Left lobe of liver (tissue), 2 donors: ENCODE measurements at regions not wholly inside any gene's neighbourhood (a gene's known extent, or its start where the extent isn't known, plus 50 kb on each side); places are given as distances from the start of the nearest gene placed in this dataset.
"Not testable (repeated sequence)": the region's sequence is repeated elsewhere in the genome, so short reads cannot be mapped to it uniquely, and the experiment has no call there.

Source experiments
- ATAC-seq: fragments of 200-7000 bp; cut with Tn5 transposase; one replicate; pipeline ENCODE4 v1.9.1; 2020; ENCODE audit warnings: mild to moderate bottlenecking, moderate library complexity
- DNase-seq: peaks from one replicate; pipeline ENCODE4 v3.0.0-alpha.2; 2020; ENCODE audit warnings: low spot score
- donor health status: DM: no; HTN: no; CAD: no; lungs with moderate emphysema.
- donor health status: DM: no; HTN: yes; CAD: no.

DNA sequence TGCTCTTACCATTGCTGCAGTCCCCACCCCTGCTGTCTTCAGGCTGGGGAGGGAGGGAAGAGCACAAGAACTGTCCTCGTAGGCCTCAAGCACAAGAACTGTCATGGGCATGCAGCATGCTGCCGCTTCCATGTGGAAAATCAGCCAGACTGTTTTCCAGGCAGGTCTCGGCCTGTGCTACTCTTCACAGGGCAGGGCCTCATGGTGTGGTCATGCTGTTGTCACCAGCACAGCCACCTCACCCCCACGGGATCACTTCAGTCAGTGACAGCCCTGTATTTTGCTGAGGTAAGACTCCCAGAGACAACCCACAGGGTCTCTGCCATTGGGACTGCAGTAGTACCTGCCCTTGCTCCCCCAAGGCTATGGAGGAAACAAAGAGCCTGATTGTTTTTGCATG, 205.3 kb downstream of the NAP1L3 start:
- DNase-seq = no peak
- ATAC-seq = no peak

DNA sequence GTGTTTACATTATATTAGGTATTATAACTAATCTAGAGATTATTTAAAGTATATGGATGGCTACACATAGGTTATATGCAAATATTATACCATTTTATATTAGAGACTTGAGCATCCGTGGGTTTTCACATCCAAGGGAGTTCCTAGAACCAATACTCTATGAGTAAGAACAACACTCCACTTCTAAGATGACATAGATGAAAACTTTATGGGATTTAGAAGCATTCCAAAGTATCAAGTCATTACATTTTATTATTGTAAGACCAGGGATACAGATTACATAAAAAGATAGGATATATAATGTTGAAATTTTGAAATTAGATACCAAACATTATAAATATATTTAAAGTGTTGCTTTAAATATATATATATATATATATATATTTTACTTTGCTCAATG, 207.0 kb downstream of the NAP1L3 start:
- ATAC-seq (no peak), DNase-seq (no peak)

DNA sequence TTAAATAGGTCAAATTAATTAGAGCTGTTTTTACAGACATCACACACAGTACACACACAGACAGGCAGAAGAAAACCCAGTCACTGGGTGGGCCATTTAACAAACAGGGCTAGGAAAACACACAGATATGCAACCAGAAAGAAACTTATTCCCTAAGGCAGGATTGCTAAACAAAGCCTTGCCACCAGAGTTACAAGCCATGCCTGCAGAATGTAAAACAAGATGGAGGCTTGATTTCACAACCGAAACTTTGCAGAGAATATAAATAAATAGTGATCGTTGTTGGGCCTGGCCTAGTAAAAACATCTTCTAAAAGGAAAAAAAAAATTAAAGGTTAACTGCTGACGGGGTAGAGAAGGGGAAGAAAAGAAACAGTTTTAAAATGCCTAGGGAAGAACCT, 212.3 kb downstream of the NAP1L3 start:
- DNase-seq (no peak), ATAC-seq (no peak)

DNA sequence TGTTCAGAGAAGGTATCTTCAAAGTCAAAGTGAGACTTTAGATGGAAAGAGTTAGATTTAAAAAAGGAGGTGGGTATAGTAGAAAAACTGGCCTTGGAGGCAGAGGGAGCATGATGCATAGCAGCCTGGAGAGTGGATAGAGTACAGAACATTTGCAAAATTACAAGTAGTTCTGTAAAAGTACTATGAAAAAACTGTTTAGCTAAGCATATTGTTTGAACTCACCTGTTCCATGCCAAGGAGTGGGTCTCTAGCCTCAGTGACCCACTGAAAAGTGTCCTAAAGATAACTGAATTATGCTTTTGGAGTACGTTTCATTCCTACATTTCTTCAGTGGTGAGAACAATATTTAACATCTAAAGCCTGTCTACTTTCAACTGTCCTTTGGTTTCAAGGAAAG, 218.9 kb downstream of the NAP1L3 start:
- no peak for ATAC-seq

DNA sequence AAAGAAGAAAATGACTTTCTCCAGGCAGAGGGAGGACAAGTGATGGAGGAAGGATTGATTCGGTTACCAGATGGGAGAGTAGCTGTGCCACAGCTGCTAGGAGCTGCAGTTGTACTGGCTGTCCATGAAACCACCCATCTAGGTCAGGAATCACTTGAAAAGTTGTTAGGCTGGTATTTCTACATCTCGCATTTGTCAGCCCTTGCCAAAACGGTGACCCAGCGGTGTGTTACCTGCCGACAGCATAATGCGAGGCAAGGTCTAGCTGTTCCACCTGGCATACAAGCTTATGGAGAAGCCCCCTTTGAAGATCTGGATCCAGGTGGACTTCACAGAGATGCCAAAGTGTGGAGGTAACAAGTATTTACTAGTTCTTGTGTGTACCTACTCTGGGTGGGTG, 238.7 kb downstream of the NAP1L3 start:
- not testable (repeated sequence) for DNase-seq, ATAC-seq

More for the DNA sequence above, 218.9 kb downstream of the NAP1L3 start:
- DNase-seq = no peak

DNA sequence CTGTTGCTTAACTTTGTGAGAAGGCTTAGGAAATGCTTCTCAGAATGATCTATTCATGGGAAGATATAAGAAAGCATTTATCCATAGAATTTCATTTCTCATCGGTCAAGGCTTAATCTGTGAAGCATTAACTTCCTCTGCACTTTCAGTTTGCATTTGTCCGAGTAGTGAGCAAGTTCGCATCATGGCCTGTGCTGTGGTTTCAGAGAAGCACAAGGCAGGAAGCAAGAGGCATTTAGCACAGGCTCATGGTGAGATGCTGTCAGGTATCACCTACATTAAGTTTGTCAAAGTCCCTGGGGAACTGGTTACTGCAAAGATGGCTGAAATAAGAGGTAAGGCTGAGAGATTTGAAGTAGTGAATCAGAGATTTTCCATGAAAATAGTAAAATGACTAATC, 244.9 kb downstream of the NAP1L3 start:
- ATAC-seq (no peak), DNase-seq (no peak)

DNA sequence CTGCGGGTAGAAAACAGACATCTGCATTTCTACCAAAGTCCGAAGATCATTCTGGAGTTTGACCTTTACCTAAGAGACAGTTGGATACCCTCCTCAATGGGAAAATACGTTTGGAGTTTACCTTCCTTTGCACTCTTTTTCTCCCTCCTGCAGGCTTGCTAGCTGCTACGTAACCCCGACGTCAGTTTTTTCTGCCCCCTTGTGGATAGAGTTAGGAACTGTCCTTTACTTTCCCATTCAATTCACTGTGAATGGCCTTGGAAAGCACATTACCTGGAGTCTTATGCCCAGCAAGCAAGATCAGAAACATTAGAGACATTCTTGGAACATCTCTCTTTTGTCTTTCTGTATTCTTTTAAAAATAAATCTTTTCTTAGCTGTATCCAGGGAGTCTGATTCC, 250.7 kb downstream of the NAP1L3 start:
- DNase-seq = no peak
- ATAC-seq = peak; percentile 77

DNA sequence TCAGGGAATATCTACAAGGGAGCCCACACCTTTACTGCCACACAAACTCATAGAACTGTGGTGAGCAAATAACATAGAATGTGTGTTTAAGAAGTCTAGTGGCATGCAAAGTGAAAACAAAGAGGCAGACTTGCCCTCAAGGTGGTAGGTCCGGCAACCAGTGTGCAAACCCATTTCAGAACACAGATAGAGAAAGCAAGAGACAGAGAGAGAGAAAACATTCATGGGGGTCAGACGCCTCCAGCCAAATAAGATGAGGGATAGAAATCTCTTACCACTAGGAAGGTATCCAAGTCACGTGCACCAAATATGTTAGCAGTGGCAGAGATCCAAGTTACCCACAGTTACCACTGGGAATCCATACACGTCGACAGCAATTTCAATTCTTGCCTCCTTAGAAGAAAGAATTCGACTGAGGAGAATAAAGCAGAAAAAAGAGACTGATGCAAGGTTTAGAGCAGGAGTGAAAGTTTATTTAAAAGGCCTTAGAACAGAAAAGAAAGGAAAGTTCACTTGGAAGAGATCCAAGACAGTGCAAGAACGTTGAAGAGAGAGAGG, 252.8 kb downstream of the NAP1L3 start:
- ATAC-seq (no peak), DNase-seq (no peak)

DNA sequence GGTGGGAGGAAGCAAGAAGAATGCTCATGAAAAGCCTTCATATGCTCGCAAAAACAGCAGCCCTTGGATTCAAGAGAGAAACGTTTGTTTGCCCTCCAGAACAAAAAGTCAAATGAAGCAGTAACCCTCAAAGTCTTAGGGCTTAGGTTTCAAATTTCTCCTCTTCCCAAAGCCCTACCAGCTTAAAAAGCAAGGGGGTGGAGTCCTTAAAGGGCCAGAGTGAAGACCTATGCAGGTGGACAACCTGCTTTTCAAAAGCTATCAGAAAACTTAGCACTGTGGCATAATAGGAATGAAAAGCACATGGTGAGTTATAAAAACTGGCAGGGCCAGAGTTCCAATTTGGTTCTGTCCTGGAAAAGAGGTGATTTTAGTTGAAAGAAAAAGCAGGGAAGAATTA, 253.3 kb downstream of the NAP1L3 start:
- DNase-seq (no peak), ATAC-seq (no peak)

DNA sequence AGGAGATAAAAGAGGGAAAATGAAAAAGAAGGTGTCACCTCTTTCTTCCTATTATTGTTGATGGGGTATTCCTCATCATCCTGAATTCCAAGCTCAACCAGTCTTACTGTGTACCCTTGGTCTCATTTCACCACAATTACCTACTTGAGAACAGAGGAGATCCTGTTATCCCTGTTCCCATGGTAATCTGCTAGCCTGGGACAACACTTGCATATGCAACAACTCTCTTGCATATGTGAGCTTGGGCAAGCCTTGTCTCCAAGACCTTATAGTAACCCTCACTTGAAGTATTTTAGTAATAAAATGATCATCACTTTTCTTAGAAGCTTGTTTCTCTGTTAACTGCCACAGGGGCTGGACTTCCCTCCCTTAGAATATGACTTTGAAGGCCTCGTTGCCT, 253.7 kb downstream of the NAP1L3 start:
- ATAC-seq (no peak), DNase-seq (no peak)

DNA sequence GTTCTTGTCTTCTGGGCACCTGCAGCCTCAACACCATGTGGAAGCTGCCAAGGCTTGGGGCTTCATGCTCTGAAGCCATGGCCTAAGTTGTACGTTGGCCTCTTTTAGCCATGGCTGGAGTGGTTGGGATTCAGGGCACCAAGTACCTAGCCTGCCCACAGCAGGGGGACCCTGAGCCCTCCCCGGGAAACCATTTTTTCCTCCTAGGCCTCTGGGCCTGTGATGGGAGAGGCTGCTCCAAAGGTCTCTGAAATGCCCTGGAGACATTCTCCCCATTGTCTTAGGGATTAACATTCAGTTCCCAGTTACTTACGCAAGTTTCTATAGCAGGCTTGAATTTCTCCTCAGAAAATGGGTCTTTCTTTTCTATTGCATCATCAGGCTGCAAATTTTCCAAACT, 269.3 kb downstream of the NAP1L3 start:
- DNase-seq = no peak
- ATAC-seq = no peak

DNA sequence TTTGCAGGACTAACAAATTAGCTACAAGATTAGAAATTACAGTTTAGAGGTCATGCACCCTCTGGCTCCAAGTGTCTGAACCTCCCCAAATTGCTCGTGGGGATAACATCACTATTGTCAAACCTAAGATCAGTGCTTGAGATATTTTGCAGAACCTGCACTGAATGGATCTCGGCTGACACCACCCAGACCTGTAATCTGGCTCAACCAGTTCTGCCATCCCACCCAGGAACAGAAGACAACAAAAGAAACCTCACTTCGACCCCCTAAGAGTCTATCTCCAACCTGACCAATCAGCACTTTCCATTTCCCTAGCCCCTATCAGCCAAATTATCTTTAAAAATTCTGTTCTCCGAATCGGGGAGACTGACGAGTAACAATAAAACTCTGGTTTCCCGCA, 318.7 kb downstream of the NAP1L3 start:
- DNase-seq (no peak), ATAC-seq (no peak)

DNA sequence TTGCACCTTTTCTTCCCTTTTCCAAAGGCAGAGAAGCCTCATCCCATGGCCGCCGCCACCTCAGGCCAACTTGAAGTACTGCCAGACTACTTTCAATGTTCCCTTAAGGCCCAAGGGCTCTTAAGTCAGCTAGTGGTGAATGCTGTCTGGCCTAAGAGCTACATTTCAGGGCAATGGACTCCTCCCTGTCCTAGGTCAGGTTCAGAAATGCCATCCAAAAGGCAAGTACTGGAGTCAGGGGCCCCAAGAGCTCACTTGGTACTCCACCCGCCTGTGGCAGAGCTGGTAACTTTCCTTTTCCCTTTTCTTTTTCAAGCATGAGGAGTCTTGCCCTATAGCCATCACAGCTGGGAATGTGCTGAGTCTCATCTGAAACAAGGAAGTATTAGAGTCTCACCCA, 327.1 kb downstream of the NAP1L3 start:
- no peak for ATAC-seq

DNA sequence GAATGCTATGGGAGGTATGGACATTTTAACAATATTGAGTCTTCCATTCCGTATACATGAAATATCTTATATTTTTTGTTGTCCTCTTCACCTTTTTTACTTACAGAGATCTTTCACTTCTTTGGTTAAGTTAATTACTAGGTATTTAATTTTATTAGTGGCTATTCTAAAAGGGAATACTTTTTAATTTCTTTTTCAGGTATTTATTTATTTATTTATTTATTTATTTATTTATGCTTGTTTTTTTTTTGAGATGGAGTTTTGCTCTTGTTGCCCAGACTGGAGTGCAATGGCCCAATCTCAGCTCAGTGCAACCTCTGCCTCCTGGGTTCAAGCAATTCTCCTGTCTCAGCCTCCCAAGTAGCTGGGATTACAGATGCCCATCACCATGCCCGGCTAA, 329.1 kb downstream of the NAP1L3 start:
- not testable (repeated sequence) for ATAC-seq, DNase-seq

More for the DNA sequence above, 327.1 kb downstream of the NAP1L3 start:
- DNase-seq = no peak

DNA sequence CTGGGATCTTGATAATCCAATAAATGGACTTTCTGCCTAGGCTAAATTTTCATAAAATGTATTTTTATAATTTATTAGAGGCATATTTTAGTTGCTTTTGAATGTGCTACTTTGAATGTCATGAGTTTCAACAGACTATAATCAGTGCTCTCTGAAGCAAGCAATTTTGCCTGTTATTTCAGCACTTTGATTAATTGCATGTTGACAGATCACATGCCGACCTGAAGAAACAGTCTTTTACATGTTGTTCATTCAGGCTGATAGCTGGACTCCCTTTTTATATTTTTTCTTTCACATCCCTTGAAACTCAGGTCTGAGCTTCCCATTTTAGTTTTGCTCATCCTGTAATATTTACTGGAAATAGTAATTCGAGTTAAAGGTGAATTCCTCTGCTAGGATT, 341.0 kb downstream of the NAP1L3 start:
- DNase-seq (no peak), ATAC-seq (no peak)

DNA sequence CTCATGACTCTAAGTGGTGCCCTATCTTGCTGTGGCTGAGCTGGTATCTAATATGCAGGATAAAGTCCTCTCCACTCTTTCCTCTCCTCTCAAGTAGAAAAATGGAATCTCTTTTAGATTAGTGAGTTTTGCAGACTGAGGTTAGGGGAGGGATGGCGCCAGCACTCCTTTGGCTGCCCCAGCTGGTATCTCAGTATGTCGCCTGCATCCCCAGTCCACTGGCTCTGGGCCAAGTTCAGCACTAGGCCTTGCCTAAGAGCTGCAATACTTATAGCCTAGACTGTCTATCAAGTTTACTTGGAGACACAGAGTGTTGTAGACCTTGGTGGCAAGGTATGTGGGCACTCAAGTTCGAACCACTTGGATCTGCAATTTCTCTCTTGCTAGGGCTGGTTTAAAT, 351.3 kb downstream of the NAP1L3 start:
- ATAC-seq = no peak
- no peak for DNase-seq

DNA sequence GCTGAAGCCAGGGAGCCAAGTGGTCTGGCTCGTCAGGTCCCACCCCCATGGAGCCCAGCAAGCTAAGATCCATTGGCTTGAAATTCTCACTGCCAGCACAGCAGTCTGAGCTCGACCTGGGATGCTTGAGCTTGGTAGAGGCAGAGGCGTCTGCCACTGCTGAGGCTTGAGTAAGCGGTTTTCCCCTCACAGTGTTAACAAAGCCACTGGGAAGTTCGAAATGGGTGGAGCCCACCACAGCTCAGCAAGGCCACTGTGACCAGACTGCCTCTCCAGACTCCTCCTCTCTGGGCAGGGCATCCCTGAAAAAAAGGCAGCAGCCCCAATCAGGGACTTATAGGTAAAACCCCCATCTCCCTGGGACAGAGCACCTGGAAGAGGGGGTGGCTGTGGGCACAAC, 353.8 kb downstream of the NAP1L3 start:
- ATAC-seq (no peak), DNase-seq (no peak)
